ENCODE measurements at regions not wholly inside any gene's neighbourhood (a gene's known extent, or its start where the extent isn't known, plus 50 kb on each side); places are given as distances from the start of the nearest gene placed in this dataset.
"Not testable (repeated sequence)": the region's sequence is repeated elsewhere in the genome, so short reads cannot be mapped to it uniquely, and the experiment has no call there.

- no peak for DNase-seq (ENCODE audit: low read depth)
These were observed 70.1 kb downstream of the ZNF330 start for GRCh38 chr4:141290771-141291170.

GRCh38 chr4:141294306-141294705 lies 73.6 kb downstream of the ZNF330 start:
- DNase-seq (ENCODE audit: low read depth), result no peak

GRCh38 chr4:141301216-141301615 lies 80.5 kb downstream of the ZNF330 start:
- no peak for DNase-seq (ENCODE audit: low read depth)

- DNase-seq (ENCODE audit: low read depth), result no peak
These were observed 82.2 kb downstream of the ZNF330 start for GRCh38 chr4:141302924-141303323.

GRCh38 chr4:141304346-141304745 lies 83.7 kb downstream of the ZNF330 start:
- DNase-seq (ENCODE audit: low read depth), result no peak

GRCh38 chr4:141306331-141306730 lies 85.6 kb downstream of the ZNF330 start:
- no peak for DNase-seq (ENCODE audit: low read depth)

GRCh38 chr4:141307241-141307689 lies 86.6 kb downstream of the ZNF330 start:
- DNase-seq (ENCODE audit: low read depth), result peak; percentile 22

- no peak for DNase-seq (ENCODE audit: low read depth)
These were observed 89.2 kb downstream of the ZNF330 start for GRCh38 chr4:141309874-141310273.

GRCh38 chr4:141311246-141312204 lies 90.8 kb downstream of the ZNF330 start:
- DNase-seq (ENCODE audit: low read depth), result no peak

GRCh38 chr4:141314627-141315026 lies 93.9 kb downstream of the ZNF330 start:
- DNase-seq (ENCODE audit: low read depth), result no peak

- no peak for DNase-seq (ENCODE audit: low read depth)
These were observed 108.0 kb downstream of the ZNF330 start for GRCh38 chr4:141328560-141329173.

GRCh38 chr4:141329174-141329569 lies 108.5 kb downstream of the ZNF330 start:
- no peak for DNase-seq (ENCODE audit: low read depth)

GRCh38 chr4:141330616-141331015 lies 109.9 kb downstream of the ZNF330 start:
- DNase-seq (ENCODE audit: low read depth), result no peak

GRCh38 chr4:141331534-141332358 lies 111.1 kb downstream of the ZNF330 start:
- no peak for DNase-seq (ENCODE audit: low read depth)

- not testable (repeated sequence) for DNase-seq (ENCODE audit: low read depth)
These were observed 111.9 kb downstream of the ZNF330 start for GRCh38 chr4:141332359-141333181.

- DNase-seq (ENCODE audit: low read depth), result not testable (repeated sequence)
These were observed 112.9 kb downstream of the ZNF330 start for GRCh38 chr4:141333456-141334230.

- no peak for DNase-seq (ENCODE audit: low read depth)
These were observed 114.5 kb downstream of the ZNF330 start for GRCh38 chr4:141335166-141335565.

- no peak for DNase-seq (ENCODE audit: low read depth)
These were observed 117.5 kb downstream of the ZNF330 start for GRCh38 chr4:141338238-141338637.

GRCh38 chr4:141339391-141339790 lies 118.7 kb downstream of the ZNF330 start:
- no peak for DNase-seq (ENCODE audit: low read depth)

GRCh38 chr4:141339966-141340365 lies 119.3 kb downstream of the ZNF330 start:
- no peak for DNase-seq (ENCODE audit: low read depth)

- DNase-seq (ENCODE audit: low read depth), result no peak
These were observed 119.8 kb downstream of the ZNF330 start for GRCh38 chr4:141340458-141340857.
